ENCODE measurements at regions not wholly inside any gene's neighbourhood (a gene's known extent, or its start where the extent isn't known, plus 50 kb on each side); places are given as distances from the start of the nearest gene placed in this dataset.

- BruUV-seq (replicated peaks) = no TSS peak
These were observed 68.2 kb downstream of the BARX1 start for GRCh38 chr9:93886911-93887310.

More at GRCh38 chr9:93886911-93887310, 68.2 kb downstream of the BARX1 start:
- ChIA-PET RAD21 (ENCODE audit: unreplicated experiment) (no interaction called here), CTCF (no interaction called here), POLR2A (no interaction called here), SMC1A (ENCODE audit: uncharacterized antibody, unreplicated experiment) (no interaction called here)
- H3K4me3 ChIP-seq = no peak overlapping the region
- in situ Hi-C loops (cut with MboI) (no loop called here), intact Hi-C loops (cut with micrococcal nuclease; ENCODE audit: unreplicated experiment) (no loop called here)
- TF ChIP-seq, protein P1, sequence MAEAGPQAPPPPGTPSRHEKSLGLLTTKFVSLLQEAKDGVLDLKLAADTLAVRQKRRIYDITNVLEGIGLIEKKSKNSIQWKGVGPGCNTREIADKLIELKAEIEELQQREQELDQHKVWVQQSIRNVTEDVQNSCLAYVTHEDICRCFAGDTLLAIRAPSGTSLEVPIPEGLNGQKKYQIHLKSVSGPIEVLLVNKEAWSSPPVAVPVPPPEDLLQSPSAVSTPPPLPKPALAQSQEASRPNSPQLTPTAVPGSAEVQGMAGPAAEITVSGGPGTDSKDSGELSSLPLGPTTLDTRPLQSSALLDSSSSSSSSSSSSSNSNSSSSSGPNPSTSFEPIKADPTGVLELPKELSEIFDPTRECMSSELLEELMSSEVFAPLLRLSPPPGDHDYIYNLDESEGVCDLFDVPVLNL (IDR thresholded peaks at IDR 0.05; ENCODE audit: low read depth, low read length) = no peak
- TF ChIP-seq NR2C2 (IDR thresholded peaks at IDR 0.05; ENCODE audit: borderline replicate concordance, control insufficient read depth, insufficient read length, low read depth) = no peak
- TF ChIP-seq, protein P2, sequence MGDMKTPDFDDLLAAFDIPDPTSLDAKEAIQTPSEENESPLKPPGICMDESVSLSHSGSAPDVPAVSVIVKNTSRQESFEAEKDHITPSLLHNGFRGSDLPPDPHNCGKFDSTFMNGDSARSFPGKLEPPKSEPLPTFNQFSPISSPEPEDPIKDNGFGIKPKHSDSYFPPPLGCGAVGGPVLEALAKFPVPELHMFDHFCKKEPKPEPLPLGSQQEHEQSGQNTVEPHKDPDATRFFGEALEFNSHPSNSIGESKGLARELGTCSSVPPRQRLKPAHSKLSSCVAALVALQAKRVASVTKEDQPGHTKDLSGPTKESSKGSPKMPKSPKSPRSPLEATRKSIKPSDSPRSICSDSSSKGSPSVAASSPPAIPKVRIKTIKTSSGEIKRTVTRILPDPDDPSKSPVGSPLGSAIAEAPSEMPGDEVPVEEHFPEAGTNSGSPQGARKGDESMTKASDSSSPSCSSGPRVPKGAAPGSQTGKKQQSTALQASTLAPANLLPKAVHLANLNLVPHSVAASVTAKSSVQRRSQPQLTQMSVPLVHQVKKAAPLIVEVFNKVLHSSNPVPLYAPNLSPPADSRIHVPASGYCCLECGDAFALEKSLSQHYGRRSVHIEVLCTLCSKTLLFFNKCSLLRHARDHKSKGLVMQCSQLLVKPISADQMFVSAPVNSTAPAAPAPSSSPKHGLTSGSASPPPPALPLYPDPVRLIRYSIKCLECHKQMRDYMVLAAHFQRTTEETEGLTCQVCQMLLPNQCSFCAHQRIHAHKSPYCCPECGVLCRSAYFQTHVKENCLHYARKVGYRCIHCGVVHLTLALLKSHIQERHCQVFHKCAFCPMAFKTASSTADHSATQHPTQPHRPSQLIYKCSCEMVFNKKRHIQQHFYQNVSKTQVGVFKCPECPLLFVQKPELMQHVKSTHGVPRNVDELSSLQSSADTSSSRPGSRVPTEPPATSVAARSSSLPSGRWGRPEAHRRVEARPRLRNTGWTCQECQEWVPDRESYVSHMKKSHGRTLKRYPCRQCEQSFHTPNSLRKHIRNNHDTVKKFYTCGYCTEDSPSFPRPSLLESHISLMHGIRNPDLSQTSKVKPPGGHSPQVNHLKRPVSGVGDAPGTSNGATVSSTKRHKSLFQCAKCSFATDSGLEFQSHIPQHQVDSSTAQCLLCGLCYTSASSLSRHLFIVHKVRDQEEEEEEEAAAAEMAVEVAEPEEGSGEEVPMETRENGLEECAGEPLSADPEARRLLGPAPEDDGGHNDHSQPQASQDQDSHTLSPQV (IDR thresholded peaks at IDR 0.05) = no peak
- TF ChIP-seq NR2C1 (IDR thresholded peaks at IDR 0.05) = no peak
- TF ChIP-seq KAT2A (conservative IDR thresholded peaks at IDR 0.05; ENCODE audit: control insufficient read depth, low read depth, low read length) = no peak
- TF ChIP-seq STAT1 (conservative IDR thresholded peaks at IDR 0.05) = no peak
- no peak for TF ChIP-seq EED (IDR thresholded peaks at IDR 0.05; ENCODE audit: low read depth)
- TF ChIP-seq SREBF2 (IDR thresholded peaks at IDR 0.05; ENCODE audit: low read length) = no peak
- TF ChIP-seq TCF3 (IDR thresholded peaks at IDR 0.05; ENCODE audit: borderline replicate concordance, insufficient read depth, low read depth, low read length) = no peak
- no peak for TF ChIP-seq EGR1 (IDR thresholded peaks at IDR 0.05; ENCODE audit: borderline replicate concordance in 1 of 2, low read depth in 2 of 2, low read length in 2 of 2)
- no peak for TF ChIP-seq ELK1 (IDR thresholded peaks at IDR 0.05; ENCODE audit: low read depth, low read length)
- TF ChIP-seq, protein P3, sequence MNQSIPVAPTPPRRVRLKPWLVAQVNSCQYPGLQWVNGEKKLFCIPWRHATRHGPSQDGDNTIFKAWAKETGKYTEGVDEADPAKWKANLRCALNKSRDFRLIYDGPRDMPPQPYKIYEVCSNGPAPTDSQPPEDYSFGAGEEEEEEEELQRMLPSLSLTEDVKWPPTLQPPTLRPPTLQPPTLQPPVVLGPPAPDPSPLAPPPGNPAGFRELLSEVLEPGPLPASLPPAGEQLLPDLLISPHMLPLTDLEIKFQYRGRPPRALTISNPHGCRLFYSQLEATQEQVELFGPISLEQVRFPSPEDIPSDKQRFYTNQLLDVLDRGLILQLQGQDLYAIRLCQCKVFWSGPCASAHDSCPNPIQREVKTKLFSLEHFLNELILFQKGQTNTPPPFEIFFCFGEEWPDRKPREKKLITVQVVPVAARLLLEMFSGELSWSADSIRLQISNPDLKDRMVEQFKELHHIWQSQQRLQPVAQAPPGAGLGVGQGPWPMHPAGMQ (IDR thresholded peaks at IDR 0.05; ENCODE audit: borderline replicate concordance) = no peak
- TF ChIP-seq RAD21 (IDR thresholded peaks at IDR 0.05; ENCODE audit: insufficient read depth, low read depth, low read length) = no peak
- TF ChIP-seq TBL1XR1 (IDR thresholded peaks at IDR 0.05; ENCODE audit: low read depth, low read length) = no peak
- TF ChIP-seq NKRF (conservative IDR thresholded peaks at IDR 0.05) = no peak
- no peak for TF ChIP-seq GATAD2B (conservative IDR thresholded peaks at IDR 0.05; ENCODE audit: low read depth)
- no peaks in the 10 kb centered on the region for H3K36me3 ChIP-seq (ENCODE audit: control insufficient read depth in 2 of 2, insufficient read depth in 2 of 2, low read length in 1 of 2)
- H3K79me2 ChIP-seq (ENCODE audit: control insufficient read depth, insufficient read depth, low read length) = no peaks in the 10 kb centered on the region
- H3K27ac ChIP-seq (ENCODE audit: control insufficient read depth, insufficient read depth) = no peak overlapping the region
- DNase-seq (ENCODE audit: low read depth, low spot score) (no peak), FAIRE-seq (no peak), ATAC-seq (no peak)
- no peaks in the 10 kb centered on the region; the same call in 2 of the 3 replicates for H3K9me3 ChIP-seq (replicated peaks; ENCODE audit: control insufficient read depth, insufficient read depth, low read length)
- H4K20me1 ChIP-seq (ENCODE audit: control insufficient read depth, insufficient read depth) = no peaks in the 10 kb centered on the region
- no peak overlapping the region for H2AFZ ChIP-seq (ENCODE audit: control insufficient read depth, low read depth, low read length)
- H3K4me2 ChIP-seq (ENCODE audit: control insufficient read depth, insufficient read depth) = no peak overlapping the region
- no peak overlapping the region for H3K9ac ChIP-seq (ENCODE audit: control insufficient read depth, insufficient read depth, low read length)
- no peaks in the 10 kb centered on the region for H3K4me1 ChIP-seq (ENCODE audit: control insufficient read depth, insufficient read depth, low read length)
- WGBS (ENCODE audit: insufficient coverage, insufficient replicate concordance, low lambda C conversion rate, missing lambda C conversion rate) = 29% methylated on average over 7 of the region's 7 CpGs
- H3K27me3 ChIP-seq (replicated peaks in 1 of 2; ENCODE audit: control insufficient read depth in 2 of 2, insufficient read depth in 2 of 2, low read length in 1 of 2) = no peaks in the 10 kb centered on the region
